SK-N-SH treated with all-trans-retinoic acid at 6 μM for 48 hours (cell line): ENCODE measurements at regions not wholly inside any gene's neighbourhood (a gene's known extent, or its start where the extent isn't known, plus 50 kb on each side); places are given as distances from the start of the nearest gene placed in this dataset.

Experiments used
- ATAC-seq: fragments of 200-7000 bp; cut with Tn5 transposase; 3 replicates; pipeline ENCODE4 v1.9.1; 2020; ENCODE audit warnings: mild to moderate bottlenecking, moderate library complexity
- ARNTL ChIP-seq: fragments of 450-650 bp; formaldehyde crosslinking; IDR thresholded peaks from 2 replicates; pipeline ENCODE4 v1.5.0; 2020; ENCODE audit warnings: low read depth, mild to moderate bottlenecking, moderate library complexity, borderline replicate concordance
- BACH2 ChIP-seq: fragments of 250-450 bp; sonication (Bioruptor Pico); IDR thresholded peaks from 2 replicates; pipeline ENCODE4 v1.9.0; 2021; ENCODE audit warnings: mild to moderate bottlenecking, borderline replicate concordance
- CSDC2 ChIP-seq: fragments of 250-450 bp; sonication (Bioruptor Pico); IDR thresholded peaks from 2 replicates; pipeline ENCODE4 v1.5.0; 2020; ENCODE audit warnings: mild to moderate bottlenecking, moderate library complexity
- ESRRG ChIP-seq: fragments of 250-450 bp; sonication (Bioruptor Pico); IDR thresholded peaks from 2 replicates; pipeline ENCODE4 v1.6.1; 2021; ENCODE audit warnings: mild to moderate bottlenecking
- GLIS3 ChIP-seq: fragments of 250-450 bp; sonication (Bioruptor Pico); IDR thresholded peaks from 2 replicates; pipeline ENCODE4 v1.5.0; 2020; ENCODE audit warnings: mild to moderate bottlenecking, moderate library complexity
- ISL1 ChIP-seq: fragments of 250-450 bp; sonication (Bioruptor Pico); IDR thresholded peaks from 2 replicates; pipeline ENCODE4 v2.1.2; 2022; ENCODE audit warnings: mild to moderate bottlenecking, moderate library complexity
- OSR1 ChIP-seq: fragments of 250-450 bp; sonication (Bioruptor Pico); IDR thresholded peaks from 2 replicates; pipeline ENCODE4 v1.8.0; 2022; ENCODE audit warnings: moderate library complexity, mild to moderate bottlenecking, inconsistent platforms
- PATZ1 ChIP-seq: fragments of 250-450 bp; sonication (Bioruptor Pico); IDR thresholded peaks from 2 replicates; pipeline ENCODE4 v1.8.0; 2020; ENCODE audit warnings: mild to moderate bottlenecking, moderate library complexity, borderline replicate concordance
- POU6F1 ChIP-seq: fragments of 250-450 bp; sonication (Bioruptor Pico); IDR thresholded peaks from 2 replicates; pipeline ENCODE4 v1.8.0; 2021; ENCODE audit warnings: low read depth, mild to moderate bottlenecking, moderate library complexity, borderline replicate concordance
- PPARA ChIP-seq: fragments of 250-450 bp; sonication (Bioruptor Pico); IDR thresholded peaks from 2 replicates; pipeline ENCODE4 v1.5.0; 2020; ENCODE audit warnings: mild to moderate bottlenecking, borderline replicate concordance
- RARB ChIP-seq: fragments of 250-450 bp; sonication (Bioruptor Pico); IDR thresholded peaks from 2 replicates; pipeline ENCODE4 v1.8.0; 2021; ENCODE audit warnings: mild to moderate bottlenecking, moderate library complexity
- SNAI2 ChIP-seq: fragments of 250-450 bp; sonication (Bioruptor Pico); IDR thresholded peaks from 2 replicates; pipeline ENCODE4 v1.5.0; 2020; ENCODE audit warnings: mild to moderate bottlenecking, moderate library complexity
- TCF4 ChIP-seq: fragments of 250-450 bp; sonication (Bioruptor Pico); IDR thresholded peaks from 2 replicates; pipeline ENCODE4 v1.8.0; 2021; ENCODE audit warnings: mild to moderate bottlenecking, moderate library complexity, borderline replicate concordance
- TOX ChIP-seq: fragments of 250-450 bp; sonication (Bioruptor Pico); IDR thresholded peaks from 2 replicates; pipeline ENCODE4 v1.8.0; 2021; ENCODE audit warnings: mild to moderate bottlenecking, moderate library complexity, borderline replicate concordance
- ZC3H10 ChIP-seq: fragments of 250-450 bp; sonication (Bioruptor Pico); IDR thresholded peaks from 2 replicates; pipeline ENCODE4 v1.5.1; 2021; ENCODE audit warnings: mild to moderate bottlenecking, moderate library complexity
- ZFP3 ChIP-seq: fragments of 250-450 bp; sonication (Bioruptor Pico); IDR thresholded peaks from 2 replicates; pipeline ENCODE4 v1.5.0; 2020; ENCODE audit warnings: mild to moderate bottlenecking, moderate library complexity
- ZFP30 ChIP-seq: fragments of 450-650 bp; formaldehyde crosslinking; IDR thresholded peaks from 2 replicates; pipeline ENCODE4 v1.5.0; 2022; ENCODE audit warnings: mild to moderate bottlenecking, moderate library complexity
- ZNF565 ChIP-seq: fragments of 450-650 bp; formaldehyde crosslinking; conservative IDR thresholded peaks from 2 replicates; pipeline ENCODE4 v1.5.0; 2020; ENCODE audit warnings: low read depth, mild to moderate bottlenecking, moderate library complexity
- ZNF70 ChIP-seq: fragments of 450-650 bp; formaldehyde crosslinking; IDR thresholded peaks from 2 replicates; pipeline ENCODE4 v1.5.0; 2020; ENCODE audit warnings: mild to moderate bottlenecking, moderate library complexity
- ZNF8 ChIP-seq: fragments of 450-650 bp; formaldehyde crosslinking; IDR thresholded peaks from 2 replicates; pipeline ENCODE4 v1.5.0; 2020; ENCODE audit warnings: mild to moderate bottlenecking, moderate library complexity
- TF ChIP-seq, protein P1 (sequence below): fragments of 250-450 bp; sonication (Bioruptor Pico); IDR thresholded peaks from 2 replicates; pipeline ENCODE4 v1.5.1; 2021; ENCODE audit warnings: mild to moderate bottlenecking, moderate library complexity
- TF ChIP-seq, protein P2 (sequence below): fragments of 250-450 bp; sonication (Bioruptor Pico); IDR thresholded peaks from 2 replicates; pipeline ENCODE4 v1.5.0; 2020; ENCODE audit warnings: mild to moderate bottlenecking, moderate library complexity
- TF ChIP-seq, protein P3 (sequence below): fragments of 250-450 bp; sonication (Bioruptor Pico); IDR thresholded peaks from 2 replicates; pipeline ENCODE4 v1.5.1; 2020; ENCODE audit warnings: low read depth, mild to moderate bottlenecking, moderate library complexity

DNA sequence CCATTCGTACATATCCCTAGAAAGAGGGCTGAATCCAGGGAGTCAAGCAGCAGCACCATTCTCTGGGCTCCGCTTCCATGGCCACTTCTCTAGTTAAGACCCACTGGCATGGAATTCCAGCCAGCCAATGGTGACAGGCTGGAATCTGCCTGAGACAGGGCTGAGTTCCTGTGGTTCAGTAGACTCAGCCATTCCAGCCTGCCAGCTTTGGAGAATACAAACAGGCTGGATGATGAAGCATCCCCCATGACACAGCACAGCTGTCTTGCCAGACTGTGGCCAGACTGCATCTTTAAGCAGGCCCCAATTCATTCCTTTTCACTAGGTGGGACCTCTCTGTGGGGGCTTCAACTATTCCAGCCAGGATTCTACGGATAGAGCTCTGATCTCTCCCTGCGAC lies 329.6 kb downstream of the XPNPEP1 start:
- TF ChIP-seq, protein P1, sequence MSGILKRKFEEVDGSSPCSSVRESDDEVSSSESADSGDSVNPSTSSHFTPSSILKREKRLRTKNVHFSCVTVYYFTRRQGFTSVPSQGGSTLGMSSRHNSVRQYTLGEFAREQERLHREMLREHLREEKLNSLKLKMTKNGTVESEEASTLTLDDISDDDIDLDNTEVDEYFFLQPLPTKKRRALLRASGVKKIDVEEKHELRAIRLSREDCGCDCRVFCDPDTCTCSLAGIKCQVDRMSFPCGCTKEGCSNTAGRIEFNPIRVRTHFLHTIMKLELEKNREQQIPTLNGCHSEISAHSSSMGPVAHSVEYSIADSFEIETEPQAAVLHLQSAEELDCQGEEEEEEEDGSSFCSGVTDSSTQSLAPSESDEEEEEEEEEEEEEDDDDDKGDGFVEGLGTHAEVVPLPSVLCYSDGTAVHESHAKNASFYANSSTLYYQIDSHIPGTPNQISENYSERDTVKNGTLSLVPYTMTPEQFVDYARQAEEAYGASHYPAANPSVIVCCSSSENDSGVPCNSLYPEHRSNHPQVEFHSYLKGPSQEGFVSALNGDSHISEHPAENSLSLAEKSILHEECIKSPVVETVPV (CRISPR knock-in tag): no peak
- TF ChIP-seq OSR1 (no peak), PPARA (CRISPR knock-in tag) (no peak), BACH2 (CRISPR knock-in tag) (no peak), TCF4 (CRISPR knock-in tag) (no peak), ZNF70 (CRISPR knock-in tag) (no peak), ZNF565 (no peak), ISL1 (CRISPR knock-in tag) (no peak), ZC3H10 (no peak), PATZ1 (CRISPR knock-in tag) (no peak), SNAI2 (CRISPR knock-in tag) (no peak), ZFP3 (CRISPR knock-in tag) (no peak), ESRRG (CRISPR knock-in tag) (no peak)
- TF ChIP-seq, protein P2, sequence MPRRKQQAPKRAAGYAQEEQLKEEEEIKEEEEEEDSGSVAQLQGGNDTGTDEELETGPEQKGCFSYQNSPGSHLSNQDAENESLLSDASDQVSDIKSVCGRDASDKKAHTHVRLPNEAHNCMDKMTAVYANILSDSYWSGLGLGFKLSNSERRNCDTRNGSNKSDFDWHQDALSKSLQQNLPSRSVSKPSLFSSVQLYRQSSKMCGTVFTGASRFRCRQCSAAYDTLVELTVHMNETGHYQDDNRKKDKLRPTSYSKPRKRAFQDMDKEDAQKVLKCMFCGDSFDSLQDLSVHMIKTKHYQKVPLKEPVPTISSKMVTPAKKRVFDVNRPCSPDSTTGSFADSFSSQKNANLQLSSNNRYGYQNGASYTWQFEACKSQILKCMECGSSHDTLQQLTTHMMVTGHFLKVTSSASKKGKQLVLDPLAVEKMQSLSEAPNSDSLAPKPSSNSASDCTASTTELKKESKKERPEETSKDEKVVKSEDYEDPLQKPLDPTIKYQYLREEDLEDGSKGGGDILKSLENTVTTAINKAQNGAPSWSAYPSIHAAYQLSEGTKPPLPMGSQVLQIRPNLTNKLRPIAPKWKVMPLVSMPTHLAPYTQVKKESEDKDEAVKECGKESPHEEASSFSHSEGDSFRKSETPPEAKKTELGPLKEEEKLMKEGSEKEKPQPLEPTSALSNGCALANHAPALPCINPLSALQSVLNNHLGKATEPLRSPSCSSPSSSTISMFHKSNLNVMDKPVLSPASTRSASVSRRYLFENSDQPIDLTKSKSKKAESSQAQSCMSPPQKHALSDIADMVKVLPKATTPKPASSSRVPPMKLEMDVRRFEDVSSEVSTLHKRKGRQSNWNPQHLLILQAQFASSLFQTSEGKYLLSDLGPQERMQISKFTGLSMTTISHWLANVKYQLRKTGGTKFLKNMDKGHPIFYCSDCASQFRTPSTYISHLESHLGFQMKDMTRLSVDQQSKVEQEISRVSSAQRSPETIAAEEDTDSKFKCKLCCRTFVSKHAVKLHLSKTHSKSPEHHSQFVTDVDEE (CRISPR knock-in tag): no peak
- TF ChIP-seq, protein P3, sequence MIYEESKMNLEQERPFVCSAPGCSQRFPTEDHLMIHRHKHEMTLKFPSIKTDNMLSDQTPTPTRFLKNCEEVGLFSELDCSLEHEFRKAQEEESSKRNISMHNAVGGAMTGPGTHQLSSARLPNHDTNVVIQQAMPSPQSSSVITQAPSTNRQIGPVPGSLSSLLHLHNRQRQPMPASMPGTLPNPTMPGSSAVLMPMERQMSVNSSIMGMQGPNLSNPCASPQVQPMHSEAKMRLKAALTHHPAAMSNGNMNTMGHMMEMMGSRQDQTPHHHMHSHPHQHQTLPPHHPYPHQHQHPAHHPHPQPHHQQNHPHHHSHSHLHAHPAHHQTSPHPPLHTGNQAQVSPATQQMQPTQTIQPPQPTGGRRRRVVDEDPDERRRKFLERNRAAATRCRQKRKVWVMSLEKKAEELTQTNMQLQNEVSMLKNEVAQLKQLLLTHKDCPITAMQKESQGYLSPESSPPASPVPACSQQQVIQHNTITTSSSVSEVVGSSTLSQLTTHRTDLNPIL (CRISPR knock-in tag): no peak
- ATAC-seq: no peak

DNA sequence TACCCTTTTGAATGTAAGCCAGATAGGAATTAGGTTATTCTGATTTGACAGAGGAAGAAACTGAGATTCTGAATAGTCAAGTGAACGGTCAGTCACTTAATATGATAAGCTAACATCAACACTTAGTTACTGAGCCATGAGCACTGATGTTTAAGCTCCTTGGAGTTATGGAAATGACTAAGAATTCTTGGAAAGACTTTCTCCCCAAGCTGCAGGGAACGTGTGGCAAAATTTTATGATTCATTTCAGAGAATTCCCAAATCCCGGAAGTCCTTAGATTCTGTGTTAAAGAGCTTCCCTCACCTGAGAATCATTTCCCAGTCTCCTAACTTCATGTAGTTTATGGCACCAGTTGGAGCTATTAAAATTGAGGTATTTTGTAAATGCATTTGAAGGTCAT lies 330.9 kb downstream of the XPNPEP1 start:
- no peak for ATAC-seq
- no peak for TF ChIP-seq ISL1 (CRISPR knock-in tag)
- TF ChIP-seq ESRRG (CRISPR knock-in tag): no peak
- TF ChIP-seq, protein P3 (CRISPR knock-in tag): no peak
- TF ChIP-seq ZNF565: no peak
- TF ChIP-seq BACH2 (CRISPR knock-in tag): no peak
- TF ChIP-seq ARNTL: no peak
- no peak for TF ChIP-seq ZNF8
- TF ChIP-seq TOX (CRISPR knock-in tag): no peak
- no peak for TF ChIP-seq RARB
- TF ChIP-seq GLIS3: no peak
- no peak for TF ChIP-seq PPARA (CRISPR knock-in tag)
- no peak for TF ChIP-seq ZFP3 (CRISPR knock-in tag)
- no peak for TF ChIP-seq TCF4 (CRISPR knock-in tag)
- no peak for TF ChIP-seq PATZ1 (CRISPR knock-in tag)
- no peak for TF ChIP-seq ZFP30 (CRISPR knock-in tag)
- TF ChIP-seq OSR1: no peak
- TF ChIP-seq ZC3H10: no peak
- no peak for TF ChIP-seq POU6F1 (CRISPR knock-in tag)
- no peak for TF ChIP-seq CSDC2 (CRISPR knock-in tag)
- no peak for TF ChIP-seq SNAI2 (CRISPR knock-in tag)
